ENCODE measurements at regions not wholly inside any gene's neighbourhood (a gene's known extent, or its start where the extent isn't known, plus 50 kb on each side); places are given as distances from the start of the nearest gene placed in this dataset.

- DNase-seq (ENCODE audit: low read depth), result no peak
These were observed 517.2 kb downstream of the MN1 start for GRCh38 chr22:27284324-27284723.

- no peak for DNase-seq (ENCODE audit: low read depth)
These were observed 514.8 kb downstream of the MN1 start for GRCh38 chr22:27286711-27287110.

GRCh38 chr22:27292542-27293299, 508.8 kb downstream of the MN1 start:
- DNase-seq (ENCODE audit: low read depth), result no peak

GRCh38 chr22:27293721-27294445, 507.7 kb downstream of the MN1 start:
- DNase-seq (ENCODE audit: low read depth), result no peak

GRCh38 chr22:27295040-27295439, 506.5 kb downstream of the MN1 start:
- no peak for DNase-seq (ENCODE audit: low read depth)

GRCh38 chr22:27295605-27296004, 506.0 kb downstream of the MN1 start:
- DNase-seq (ENCODE audit: low read depth), result no peak

- DNase-seq (ENCODE audit: low read depth), result no peak
These were observed 505.4 kb downstream of the MN1 start for GRCh38 chr22:27296091-27296675.

- no peak for DNase-seq (ENCODE audit: low read depth)
These were observed 504.4 kb downstream of the MN1 start for GRCh38 chr22:27297125-27297524.

GRCh38 chr22:27298332-27298731, 503.2 kb downstream of the MN1 start:
- DNase-seq (ENCODE audit: low read depth), result no peak

- no peak for DNase-seq (ENCODE audit: low read depth)
These were observed 502.8 kb downstream of the MN1 start for GRCh38 chr22:27298742-27299141.

- DNase-seq (ENCODE audit: low read depth), result no peak
These were observed 502.1 kb downstream of the MN1 start for GRCh38 chr22:27299181-27300085.

- DNase-seq (ENCODE audit: low read depth), result no peak
These were observed 500.8 kb downstream of the MN1 start for GRCh38 chr22:27300536-27301285.

- DNase-seq (ENCODE audit: low read depth), result no peak
These were observed 499.1 kb downstream of the MN1 start for GRCh38 chr22:27302501-27302900.

GRCh38 chr22:27303718-27304117, 497.8 kb downstream of the MN1 start:
- no peak for DNase-seq (ENCODE audit: low read depth)

GRCh38 chr22:27306771-27307170, 494.8 kb downstream of the MN1 start:
- DNase-seq (ENCODE audit: low read depth), result no peak

- DNase-seq (ENCODE audit: low read depth), result no peak
These were observed 493.9 kb downstream of the MN1 start for GRCh38 chr22:27307545-27308247.

- no peak for DNase-seq (ENCODE audit: low read depth)
These were observed 493.0 kb downstream of the MN1 start for GRCh38 chr22:27308513-27308912.

- DNase-seq (ENCODE audit: low read depth), result no peak
These were observed 491.9 kb downstream of the MN1 start for GRCh38 chr22:27309697-27310096.

GRCh38 chr22:27310966-27311697, 490.4 kb downstream of the MN1 start:
- DNase-seq (ENCODE audit: low read depth), result no peak

Data from stimulated activated CD8-positive, alpha-beta memory T cell treated with anti-CD3 and anti-CD28 coated beads, Interleukin-12 subunit alpha, Interleukin-12 subunit beta, amount 100 ng/mL, for 1 hour (primary cell).